CD14-positive monocyte (primary cell): ENCODE measurements at regions not wholly inside any gene's neighbourhood (a gene's known extent, or its start where the extent isn't known, plus 50 kb on each side); places are given as distances from the start of the nearest gene placed in this dataset.

Experiments used
- DNase-seq, 3 donors: peaks; one replicate each; pipeline ENCODE4 v3.0.0-alpha.2; 2011 to 2022
- H2AFZ ChIP-seq: 2 replicates; pipeline ENCODE4 v1.6.0; 2012; ENCODE audit warnings: mild to moderate bottlenecking, low read depth, low read length, inconsistent platforms; ENCODE audit not compliant: insufficient read depth, poor library complexity, severe bottlenecking
- H3K27ac ChIP-seq, 2 donors: 1 replicate in 1 of 2; 2 replicates in 1 of 2; pipeline ENCODE4 v1.5.1; 2012 to 2013; ENCODE audit warnings: low read length in 2 of 2, control low read depth in 1 of 2, inconsistent platforms in 1 of 2, low read depth in 1 of 2, mild to moderate bottlenecking in 1 of 2
- H3K27me3 ChIP-seq, 2 donors: one replicate each; pipeline versions ENCODE4 v1.6.0 to v1.6.1; 2011 to 2013; ENCODE audit warnings: low read length in 2 of 2; ENCODE audit not compliant: control insufficient read depth in 2 of 2, insufficient read depth in 2 of 2
- H3K36me3 ChIP-seq, 2 donors: replicated peaks in 1 of 2; 1 replicate in 1 of 2; 2 replicates in 1 of 2; pipeline versions ENCODE4 v1.5.1 to v1.6.1; 2012 to 2013; ENCODE audit warnings: low read length in 2 of 2, control low read depth in 1 of 2, inconsistent platforms in 1 of 2, mild to moderate bottlenecking in 1 of 2; ENCODE audit not compliant: insufficient read depth in 2 of 2, control insufficient read depth in 1 of 2
- H3K4me1 ChIP-seq, 2 donors: 1 replicate in 1 of 2; 2 replicates in 1 of 2; pipeline versions ENCODE4 v1.5.1 to v1.6.1; 2012 to 2013; ENCODE audit warnings: low read length in 2 of 2, control low read depth in 1 of 2, inconsistent platforms in 1 of 2, mild to moderate bottlenecking in 1 of 2, moderate library complexity in 1 of 2; ENCODE audit not compliant: insufficient read depth in 2 of 2, control insufficient read depth in 1 of 2
- H3K4me2 ChIP-seq: replicated peaks from 2 replicates; pipeline ENCODE3; 2012; ENCODE audit warnings: low read length, moderate library complexity, mild to moderate bottlenecking; ENCODE audit not compliant: poor library complexity, severe bottlenecking; ENCODE audit errors: extremely low read depth
- H3K4me3 ChIP-seq, 3 experiments: fragments of 200-600 bp in 1 of 3; sonication (generic) in 1 of 3; replicated peaks in 1 of 3; 1 replicate in 2 of 3; 2 replicates in 1 of 3; pipeline ENCODE4 v1.5.1; 2011 to 2013; ENCODE audit warnings: low read length in 3 of 3, mild to moderate bottlenecking in 3 of 3, control low read depth in 2 of 3, low read depth in 2 of 3, inconsistent platforms in 1 of 3, moderate library complexity in 1 of 3
- H3K79me2 ChIP-seq: 2 replicates; pipeline ENCODE4 v1.6.0; 2012; ENCODE audit warnings: mild to moderate bottlenecking, control low read depth, inconsistent platforms, low read length, moderate library complexity; ENCODE audit not compliant: insufficient read depth
- H3K9ac ChIP-seq: 2 replicates; pipeline ENCODE4 v1.6.0; 2017; ENCODE audit warnings: low read length, mild to moderate bottlenecking; ENCODE audit not compliant: insufficient read depth, poor library complexity, severe bottlenecking
- H3K9me3 ChIP-seq, 2 donors: replicated peaks in 1 of 2; 1 replicate in 1 of 2; 2 replicates in 1 of 2; pipeline versions ENCODE4 v1.5.1 to v1.6.1; 2012 to 2013; ENCODE audit warnings: low read length in 2 of 2, control low read depth in 1 of 2; ENCODE audit not compliant: control insufficient read depth in 1 of 2, insufficient read depth in 1 of 2
- H4K20me1 ChIP-seq: 2 replicates; pipeline ENCODE4 v1.6.0; 2012; ENCODE audit warnings: mild to moderate bottlenecking, low read length, control low read depth, moderate library complexity; ENCODE audit not compliant: insufficient read depth
- H3K27ac Mint-ChIP-seq, 7 donors: one replicate each; pipeline ENCODE4 v1.8.0; 2020; ENCODE audit warnings: mild to moderate bottlenecking in 7 of 7, mixed read lengths in 7 of 7, moderate library complexity in 6 of 7, inconsistent platforms in 2 of 7
- H3K27me3 Mint-ChIP-seq, 3 donors: one replicate each; pipeline ENCODE4 v1.8.0; 2021 to 2022; ENCODE audit warnings: low read depth in 3 of 3, mild to moderate bottlenecking in 3 of 3, mixed read lengths in 3 of 3, moderate library complexity in 3 of 3, inconsistent platforms in 1 of 3
- H3K36me3 Mint-ChIP-seq, 2 donors: one replicate each; pipeline ENCODE4 v1.8.0; 2020; ENCODE audit warnings: mixed read lengths in 2 of 2, inconsistent platforms in 1 of 2, mild to moderate bottlenecking in 1 of 2
- H3K4me1 Mint-ChIP-seq: one replicate; pipeline ENCODE4 v1.8.0; 2020; ENCODE audit warnings: mild to moderate bottlenecking, mixed read lengths
- H3K4me3 Mint-ChIP-seq, 2 donors: one replicate each; pipeline ENCODE4 v1.8.0; 2020; ENCODE audit warnings: mild to moderate bottlenecking in 2 of 2, mixed read lengths in 2 of 2, moderate library complexity in 1 of 2
- H3K9me3 Mint-ChIP-seq, 7 donors: one replicate each; pipeline ENCODE4 v1.8.0; 2020 to 2022; ENCODE audit warnings: mixed read lengths in 7 of 7, mild to moderate bottlenecking in 6 of 7, moderate library complexity in 6 of 7, inconsistent platforms in 2 of 7
- CTCF ChIP-seq: fragments of 200-600 bp; IDR thresholded peaks from one replicate; pipeline ENCODE4 v1.8.0; 2022; ENCODE audit warnings: antibody characterized with exemption, mild to moderate bottlenecking
- WGBS: methylation state at CpG from one replicate; pipeline ENCODE4 v1.1.5; 2013; ENCODE audit warnings: missing lambda C conversion rate; ENCODE audit not compliant: insufficient coverage; 5-methylcytosine and 5-hydroxymethylcytosine counted together
- intact Hi-C, 2 donors: fragments of 100-400 bp; cut with micrococcal nuclease; formaldehyde crosslinking; loops; one replicate each; pipeline versions ENCODE4 v1.15.0 to v1.15.1; 2023

- H2AFZ ChIP-seq, result no peak overlapping the region
- H3K36me3 Mint-ChIP-seq, result no peaks in the 10 kb centered on the region
- WGBS, result 100% methylated on average over 3 of the region's 7 CpGs
- H3K9me3 Mint-ChIP-seq, result peaks cover 0 to 3% (median 0%) of the 10 kb centered on the region in 7 donors
- no peaks in the 10 kb centered on the region for H3K27me3 ChIP-seq
- H3K4me3 ChIP-seq, result no peak overlapping the region
- TF ChIP-seq CTCF, result no peak
- DNase-seq, result no peak
- H3K4me1 ChIP-seq, result no peaks in the 10 kb centered on the region
- H3K9ac ChIP-seq, result no peak overlapping the region
- H3K4me3 Mint-ChIP-seq, result no peak overlapping the region
- no peaks in the 10 kb centered on the region for H4K20me1 ChIP-seq
- H3K4me1 Mint-ChIP-seq, result no peaks in the 10 kb centered on the region
- no peaks in the 10 kb centered on the region for H3K36me3 ChIP-seq
- no peak overlapping the region for H3K4me2 ChIP-seq
- intact Hi-C loops, result no loop called here
- no peak overlapping the region for H3K27ac Mint-ChIP-seq
- no peaks in the 10 kb centered on the region for H3K79me2 ChIP-seq
- no peak overlapping the region for H3K27ac ChIP-seq
- H3K9me3 ChIP-seq, result no peaks in the 10 kb centered on the region
- no peaks in the 10 kb centered on the region for H3K27me3 Mint-ChIP-seq
These were observed 251.7 kb upstream of the TBC1D5 start for GRCh38 chr3:17994167-17994566.

GRCh38 chr3:17990390-17990789 lies 248.0 kb upstream of the TBC1D5 start:
- H3K4me1 ChIP-seq, result no peaks in the 10 kb centered on the region
- WGBS, result no CpG with 5 or more reads among the region's 1 CpG
- no peak overlapping the region for H3K9ac ChIP-seq
- no peak overlapping the region for H2AFZ ChIP-seq
- H3K36me3 ChIP-seq, result no peaks in the 10 kb centered on the region
- H3K27me3 ChIP-seq, result no peaks in the 10 kb centered on the region
- no peaks in the 10 kb centered on the region for H3K79me2 ChIP-seq
- H3K4me2 ChIP-seq, result no peak overlapping the region
- Mint-ChIP-seq H3K36me3 (no peaks in the 10 kb centered on the region), H3K4me3 (no peak overlapping the region), H3K27ac (no peak overlapping the region), H3K4me1 (peaks cover 12% of the 10 kb centered on the region), H3K27me3 (no peaks in the 10 kb centered on the region), H3K9me3 (peaks cover 0 to 3% (median 2%) of the 10 kb centered on the region in 7 donors)
- H3K9me3 ChIP-seq, result no peaks in the 10 kb centered on the region
- no peaks in the 10 kb centered on the region for H4K20me1 ChIP-seq
- no peak overlapping the region for H3K4me3 ChIP-seq
- no peak overlapping the region for H3K27ac ChIP-seq
- intact Hi-C loops, result no loop called here
- no peak for TF ChIP-seq CTCF
- DNase-seq, result no peak
